Activated CD4-positive, CD25-positive, alpha-beta regulatory T cell treated with anti-CD3 and anti-CD28 coated beads, Interleukin-2, amount 50 U/mL, for 16 hours (primary cell): ENCODE measurements at regions not wholly inside any gene's neighbourhood (a gene's known extent, or its start where the extent isn't known, plus 50 kb on each side); places are given as distances from the start of the nearest gene placed in this dataset.

ENCODE experiments used
- DNase-seq: peaks from one replicate; pipeline ENCODE4 v3.0.0-alpha.2; 2020; ENCODE audit warnings: low read depth, low spot score

DNA sequence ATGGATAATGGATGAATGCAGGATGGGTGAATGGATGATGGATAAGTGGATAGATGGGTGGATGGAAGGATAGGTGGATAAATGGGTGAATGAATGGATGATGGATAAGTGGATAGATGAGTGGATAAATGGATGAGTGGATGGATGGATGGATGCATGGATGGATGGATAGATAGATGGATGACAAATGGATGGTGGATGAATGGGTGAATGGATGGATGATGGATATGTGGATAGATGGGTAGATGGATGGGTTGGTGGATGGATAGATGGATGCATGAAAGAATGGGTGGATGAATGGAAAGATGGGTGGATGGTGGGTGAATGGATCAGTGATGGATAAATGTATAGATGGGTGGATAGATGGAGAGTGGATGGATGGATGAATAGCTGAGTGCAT is 564.8 kb downstream of the MIAT start:
- no peak for DNase-seq

DNA sequence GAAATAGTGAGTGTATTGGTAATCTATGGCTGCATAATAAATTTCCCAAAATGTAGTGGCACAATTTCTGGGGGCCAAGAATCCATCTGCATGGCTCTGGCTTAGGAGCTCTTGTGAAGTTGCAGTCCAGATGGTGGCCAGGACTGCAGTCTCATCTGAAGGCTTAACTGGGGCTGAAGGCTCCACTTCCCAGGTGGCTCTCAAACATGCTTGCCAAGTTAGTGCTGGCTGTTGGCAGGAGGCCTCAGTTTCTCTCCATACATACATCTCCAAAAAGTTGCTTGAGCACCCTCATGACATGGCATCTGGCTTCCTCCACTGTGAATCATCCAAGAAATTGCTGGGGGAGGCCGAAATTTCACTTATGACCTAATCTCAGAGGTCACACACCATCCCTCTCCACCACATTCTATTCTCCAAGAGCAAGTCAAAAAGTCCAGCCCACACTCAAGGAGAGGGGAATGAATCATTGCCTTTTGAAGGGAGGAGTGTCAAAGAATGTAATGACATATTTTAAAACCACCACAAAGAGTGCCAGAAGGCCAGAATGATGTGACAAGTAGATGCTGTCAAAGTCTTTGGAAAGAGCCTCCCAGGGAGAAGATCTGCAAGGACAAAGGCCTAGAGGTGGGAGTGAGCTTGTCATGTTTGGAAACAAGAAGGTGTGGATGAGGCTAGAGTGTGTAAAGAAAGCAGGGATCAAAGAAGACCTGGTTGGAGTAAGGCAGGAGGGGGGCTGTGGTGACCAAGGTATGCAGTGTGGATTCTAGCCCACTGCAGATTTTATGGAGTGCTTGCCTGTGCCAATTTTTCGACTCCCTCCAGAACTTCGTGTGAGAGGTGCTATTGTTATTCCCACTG is 566.2 kb downstream of the MIAT start:
- no peak for DNase-seq

DNA sequence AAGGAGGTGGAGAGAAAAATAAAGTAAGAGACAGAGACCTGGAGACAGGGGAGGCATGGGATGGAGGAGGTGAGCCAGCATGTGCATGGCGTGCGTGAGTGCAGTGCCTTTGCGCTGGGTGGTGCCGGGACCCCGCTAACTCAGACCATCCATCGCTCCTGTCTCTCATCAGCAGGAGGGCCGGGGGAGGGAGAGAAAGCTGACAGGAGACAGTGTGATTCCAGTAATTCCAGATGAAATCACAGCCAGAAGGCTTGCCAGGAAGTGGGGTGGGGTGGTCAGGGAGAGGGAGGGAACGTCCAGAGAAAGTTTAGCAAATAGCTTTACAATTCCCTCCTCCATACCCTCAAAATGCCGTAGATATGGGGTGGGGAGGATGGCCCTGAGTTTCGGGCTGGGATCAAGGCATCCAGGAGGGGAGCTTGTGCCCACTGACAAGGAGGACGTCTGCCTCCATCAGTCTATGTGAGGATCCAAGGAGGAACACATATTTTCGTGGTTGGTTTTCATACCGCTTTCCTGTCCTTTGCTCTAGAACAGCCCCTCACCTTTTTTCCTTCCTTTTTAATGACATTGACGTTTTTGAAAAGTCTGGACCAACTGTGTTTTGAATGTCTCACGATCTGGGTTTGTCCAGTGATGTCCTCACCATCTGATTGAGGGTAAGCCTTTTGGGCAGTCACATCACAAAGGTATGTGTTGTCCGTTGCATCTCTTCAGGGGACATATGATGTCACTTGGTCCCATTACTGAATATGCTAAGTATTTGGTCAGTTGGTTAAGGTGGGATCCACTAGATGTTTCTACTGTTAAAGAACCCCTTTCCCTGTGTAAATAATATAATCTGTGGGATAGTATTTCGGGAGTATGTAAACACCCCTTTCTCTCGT is 567.3 kb downstream of the MIAT start:
- no peak for DNase-seq

DNA sequence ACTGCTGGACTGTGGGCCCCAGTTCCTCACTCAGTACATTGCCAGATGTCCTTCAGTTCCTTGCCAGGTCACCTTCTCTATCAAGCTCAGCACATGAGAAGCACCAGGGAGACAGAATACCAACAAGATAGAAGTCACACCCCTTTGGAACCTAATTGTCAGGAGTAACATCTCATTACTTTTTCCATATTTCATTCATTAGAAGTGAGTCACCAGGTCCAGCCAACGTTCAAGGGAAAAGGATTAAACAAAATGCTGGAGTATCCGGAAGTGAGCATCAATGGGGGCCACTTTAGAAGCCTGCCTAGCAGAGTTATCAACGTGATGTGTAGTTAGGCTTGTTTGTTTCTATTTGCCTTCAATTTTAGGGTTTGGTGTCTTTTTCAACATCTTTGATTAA is 569.3 kb downstream of the MIAT start:
- no peak for DNase-seq

DNA sequence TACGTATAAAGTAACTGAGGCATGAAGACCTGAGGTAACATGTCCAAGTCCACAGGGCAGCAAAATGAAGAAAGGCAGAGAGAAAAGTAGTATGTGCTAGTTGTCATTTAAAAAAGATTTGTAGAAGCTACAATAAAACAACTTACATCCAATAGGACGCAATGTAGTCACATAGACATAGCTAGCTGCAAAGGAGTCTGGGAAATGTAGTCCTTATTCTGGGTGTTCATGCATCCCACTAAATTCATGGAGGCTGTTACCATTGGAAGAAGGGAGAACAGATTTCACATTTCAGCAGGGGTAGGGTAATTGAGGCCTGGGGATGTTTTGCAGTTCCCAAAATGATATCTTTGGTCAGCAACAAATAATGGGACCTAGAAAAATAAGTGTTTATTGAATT is 571.4 kb downstream of the MIAT start:
- no peak for DNase-seq

DNA sequence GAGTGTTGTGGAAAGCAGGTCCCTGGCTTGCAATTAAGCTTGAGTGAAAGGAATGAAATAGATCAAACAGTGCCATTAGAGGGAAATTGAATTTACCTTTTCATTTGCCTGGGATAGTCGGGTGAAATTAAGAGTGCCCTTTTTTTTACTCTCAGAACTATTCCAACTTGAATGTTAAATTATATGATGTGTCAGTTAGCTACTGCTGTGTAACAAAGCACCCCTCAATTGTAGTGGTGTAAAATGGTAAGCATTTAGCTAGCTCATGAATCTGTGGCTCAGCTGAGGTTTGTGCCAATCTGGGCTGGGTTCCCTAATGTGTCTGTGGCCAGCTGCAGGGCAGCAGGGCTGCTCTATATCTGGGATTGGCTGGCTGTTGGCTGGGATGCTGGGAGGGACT is 571.4 kb downstream of the MN1 start:
- DNase-seq, result no peak

DNA sequence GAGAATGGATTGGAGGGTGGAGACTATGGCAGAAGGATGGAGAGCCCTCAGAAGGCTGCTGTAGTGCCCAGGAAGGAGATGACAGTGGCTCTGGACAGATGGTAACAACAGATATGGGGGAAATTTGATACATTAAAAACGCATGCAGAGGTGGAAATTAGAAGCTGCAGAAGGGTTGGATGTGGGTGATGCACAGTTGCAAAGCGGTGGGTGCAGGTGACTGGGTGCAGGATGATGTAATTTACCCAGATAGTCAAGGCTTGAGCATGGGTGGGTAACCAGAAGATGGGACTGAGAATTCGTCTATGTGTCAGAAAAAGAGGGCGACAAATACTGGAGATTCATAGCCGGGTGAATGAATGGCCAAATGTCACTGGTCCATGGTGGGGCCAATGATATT is 570.3 kb downstream of the MN1 start:
- no peak for DNase-seq

DNA sequence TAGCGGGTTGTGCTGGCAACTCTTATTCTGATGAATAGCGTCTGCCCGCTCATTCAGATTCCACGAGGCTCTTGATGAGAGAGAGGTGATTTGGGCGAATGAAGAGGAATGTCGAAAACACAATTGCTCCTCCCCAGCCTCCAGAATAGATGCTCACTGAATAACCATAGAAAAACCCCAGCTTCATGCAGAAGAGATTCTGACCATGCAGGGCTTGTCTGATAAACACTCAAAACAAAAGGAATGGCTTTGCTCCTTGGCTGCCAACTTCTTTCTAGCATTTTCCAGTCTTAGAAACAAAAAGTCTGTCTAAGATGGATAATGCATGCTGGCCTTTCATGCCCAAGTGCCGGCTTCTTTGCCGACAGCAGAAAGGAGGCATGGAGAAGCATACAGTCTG is 569.5 kb downstream of the MN1 start:
- DNase-seq, result no peak

DNA sequence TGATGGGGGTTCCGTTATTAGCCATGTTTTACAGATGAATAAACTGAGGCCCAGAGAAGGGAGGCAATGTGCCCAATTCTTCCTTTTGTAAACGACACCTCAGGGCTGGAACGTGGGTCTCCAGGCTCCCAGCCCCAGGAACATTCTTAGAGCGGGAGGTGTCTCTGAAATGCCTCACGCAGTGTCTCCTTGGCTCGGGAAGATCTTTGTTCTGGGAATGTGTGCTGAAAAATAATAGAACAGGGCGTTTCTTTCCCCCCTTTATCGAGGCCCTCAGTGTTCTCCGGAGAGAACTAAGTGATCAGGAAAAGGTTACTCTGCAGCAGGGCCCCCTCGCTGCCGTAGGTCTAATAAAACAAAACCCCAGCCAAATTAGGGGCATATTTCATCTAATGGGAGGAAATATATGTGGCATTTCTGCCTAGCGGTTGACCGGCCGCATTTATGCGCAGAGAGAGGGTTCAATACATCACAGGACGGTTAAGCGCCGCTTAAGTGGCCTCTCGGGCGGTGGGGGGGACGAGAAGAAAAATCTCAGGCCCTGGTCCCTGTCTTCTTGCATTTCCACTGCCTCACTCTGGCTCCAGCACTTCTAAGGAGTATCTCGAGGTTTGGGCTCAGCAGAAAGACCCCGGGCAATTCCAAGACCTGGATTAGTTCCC is 564.3 kb downstream of the MN1 start:
- no peak for DNase-seq

DNA sequence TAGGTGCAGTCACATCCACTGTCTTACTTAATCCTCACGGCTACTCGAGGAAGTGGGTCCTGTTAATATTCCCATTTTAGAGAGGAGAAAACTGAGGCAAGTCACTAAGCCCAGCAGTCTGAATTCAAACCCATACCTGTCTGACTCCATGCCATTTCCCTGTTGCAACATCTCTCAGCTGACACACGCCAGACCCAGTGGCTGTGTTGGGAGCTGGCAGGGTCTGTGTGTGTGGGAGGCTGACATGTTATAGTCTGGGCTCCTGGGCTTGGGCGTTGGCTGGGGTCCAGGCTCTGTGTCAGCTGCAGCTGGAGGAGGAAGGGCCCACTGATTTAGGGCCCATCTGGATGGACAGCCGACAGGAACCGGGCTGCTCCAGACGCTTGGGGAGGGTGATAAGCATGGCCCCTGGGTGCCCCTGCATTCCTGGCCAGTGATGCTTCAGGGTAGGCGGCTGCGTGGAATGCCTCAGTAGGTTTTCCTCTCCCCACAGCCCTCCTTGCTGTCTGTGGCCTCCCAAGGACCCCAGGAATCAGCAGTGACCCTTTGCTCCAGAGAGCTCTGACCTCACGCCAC is 562.5 kb downstream of the MN1 start:
- DNase-seq, result no peak

DNA sequence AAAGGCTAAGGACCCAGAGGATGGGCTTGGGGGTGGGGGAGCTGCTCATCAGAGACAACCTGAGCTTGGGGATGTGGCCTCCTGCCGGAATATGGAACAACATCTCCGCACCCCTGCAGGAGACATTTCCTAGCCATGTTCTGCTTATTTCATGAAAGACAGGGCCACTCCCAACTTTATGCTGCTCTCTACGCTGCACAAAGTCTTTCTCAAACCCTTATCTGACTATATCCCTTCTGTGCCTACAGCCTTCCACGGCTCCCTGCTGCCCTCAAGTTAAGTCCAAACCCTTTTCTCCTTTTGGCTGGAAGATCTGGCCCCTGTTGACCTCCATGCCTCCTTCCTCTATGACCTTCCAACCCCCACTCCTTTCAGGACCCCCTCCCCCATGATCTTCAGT is 562.0 kb downstream of the MN1 start:
- DNase-seq, result no peak

DNA sequence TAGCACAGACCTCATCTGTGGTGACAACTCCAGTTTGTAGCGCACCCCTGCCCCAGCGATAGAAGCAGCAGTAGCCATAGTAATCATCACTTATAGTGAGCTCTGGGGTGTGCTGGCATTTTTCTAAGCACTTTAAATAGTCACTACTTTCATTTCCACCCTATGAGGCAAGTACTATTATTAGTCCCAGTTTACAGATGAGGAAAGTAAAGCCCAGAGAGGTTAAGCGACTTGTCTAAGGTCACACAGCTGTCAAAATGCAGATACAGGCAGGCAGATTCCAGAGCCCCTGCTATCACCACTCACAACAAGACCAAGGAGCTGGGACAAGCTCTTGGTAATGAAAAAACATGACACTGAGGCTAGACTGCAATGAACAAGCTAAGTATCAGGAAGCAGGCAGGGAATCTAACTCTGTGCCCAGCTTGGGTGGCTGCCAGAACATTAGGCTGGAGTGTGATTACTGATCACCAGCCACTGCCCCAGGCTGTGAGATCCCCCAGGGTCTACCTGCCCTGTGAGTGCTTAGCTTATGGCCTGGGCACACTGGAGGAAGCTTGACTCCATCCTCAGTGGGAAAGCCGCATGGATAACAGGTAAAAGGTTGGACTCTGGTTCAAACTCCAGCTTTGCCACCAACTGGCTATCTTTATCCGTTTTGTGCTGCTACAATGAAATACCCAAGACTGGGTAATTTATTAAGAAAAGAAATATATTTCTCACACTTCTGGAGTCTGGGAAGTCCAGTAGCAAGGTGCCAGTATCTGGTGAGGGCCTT is 561.1 kb downstream of the MN1 start:
- no peak for DNase-seq

DNA sequence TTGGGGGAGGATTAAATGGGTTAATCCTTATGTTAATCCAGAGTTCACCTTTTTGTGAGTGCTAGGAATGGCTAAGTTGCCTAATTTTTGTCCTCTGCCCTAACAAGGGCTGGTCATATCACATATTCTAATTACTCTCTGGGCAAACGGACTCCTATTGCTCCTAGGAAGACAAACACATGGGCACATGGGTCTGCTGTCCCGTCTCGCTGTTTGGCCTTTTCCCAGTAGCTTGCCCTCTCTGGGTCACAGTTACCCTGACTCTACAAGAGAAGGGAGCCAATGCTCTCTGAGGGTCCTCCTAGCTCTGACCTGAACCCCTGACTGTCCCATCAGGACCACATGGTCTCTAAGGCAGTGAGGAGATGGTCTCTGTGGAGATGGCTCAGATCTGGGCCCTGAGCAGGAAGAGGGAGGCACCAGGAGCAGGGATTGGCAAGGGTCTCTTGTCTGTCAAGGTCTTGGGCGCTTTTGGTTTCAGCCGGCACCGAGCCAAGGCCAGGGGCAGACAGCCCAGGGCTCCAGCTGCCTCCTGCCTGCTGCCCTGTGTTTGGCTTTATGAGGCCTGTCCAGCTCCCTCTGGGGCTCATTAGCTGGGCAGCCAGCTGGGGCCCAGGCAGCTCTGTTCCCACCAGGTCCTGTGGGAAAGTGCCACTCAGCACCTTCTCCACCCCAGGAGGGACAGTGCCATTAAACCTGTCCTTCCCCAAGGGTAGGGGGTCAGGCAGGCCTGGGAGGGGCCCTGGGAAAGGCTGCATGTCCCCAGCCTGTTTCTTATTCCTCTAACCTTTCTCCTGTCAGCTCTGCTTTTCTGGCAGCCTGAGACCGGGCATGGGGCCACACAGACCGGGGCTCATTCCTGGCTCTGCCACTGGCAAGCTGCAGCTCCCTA is 559.9 kb downstream of the MN1 start:
- DNase-seq, result no peak

DNA sequence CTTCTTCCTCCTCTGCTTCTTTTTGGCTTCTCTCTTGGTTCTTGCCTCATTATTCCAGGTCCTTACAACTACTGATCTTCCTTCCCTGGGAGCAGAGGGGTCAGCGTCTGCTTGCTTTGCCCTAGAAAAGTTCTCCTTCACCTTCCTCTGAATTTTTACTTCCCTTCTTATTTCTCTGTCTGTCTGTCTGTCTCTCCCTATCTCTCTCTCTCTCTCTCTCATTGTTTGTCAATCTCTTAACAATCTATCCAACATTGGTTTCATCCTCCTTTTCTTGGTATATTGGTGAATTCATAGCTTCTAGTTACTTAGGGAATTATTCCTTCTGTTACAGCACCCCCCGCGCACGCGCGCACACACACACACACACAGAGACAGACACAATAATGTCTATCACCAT is 559.1 kb downstream of the MN1 start:
- no peak for DNase-seq

DNA sequence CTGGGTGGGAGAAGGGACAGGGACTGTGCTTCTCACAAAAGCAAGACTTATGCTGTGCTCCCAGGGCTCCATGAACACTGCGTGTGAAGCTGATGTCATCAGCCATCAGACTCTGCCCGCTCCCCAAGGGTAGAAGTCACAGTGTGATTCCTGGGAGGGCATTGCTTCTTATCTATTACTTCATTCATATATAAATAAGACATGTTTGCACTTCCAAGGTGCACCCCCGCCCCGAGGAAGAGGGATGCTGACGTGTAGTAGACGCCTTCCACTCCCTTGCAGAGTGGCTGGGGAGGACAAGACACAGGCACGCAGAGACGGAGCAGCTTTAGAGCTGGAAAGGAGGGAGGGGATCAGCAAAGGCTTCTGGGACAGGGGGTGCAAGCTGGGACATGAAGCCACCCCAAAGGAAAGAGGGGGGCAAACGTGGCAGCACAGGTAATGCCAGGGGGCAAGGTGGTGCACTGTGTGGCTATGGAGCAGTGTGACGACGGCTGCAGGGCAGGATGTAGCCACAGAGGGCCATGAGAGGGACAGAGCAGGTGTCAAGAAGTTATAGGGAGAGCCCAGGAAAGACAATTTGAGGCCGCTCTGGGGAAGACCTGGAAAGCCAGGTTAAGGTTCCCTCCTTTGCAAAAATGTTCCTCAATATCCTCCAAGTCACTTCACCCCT is 558.5 kb downstream of the MN1 start:
- DNase-seq, result no peak

DNA sequence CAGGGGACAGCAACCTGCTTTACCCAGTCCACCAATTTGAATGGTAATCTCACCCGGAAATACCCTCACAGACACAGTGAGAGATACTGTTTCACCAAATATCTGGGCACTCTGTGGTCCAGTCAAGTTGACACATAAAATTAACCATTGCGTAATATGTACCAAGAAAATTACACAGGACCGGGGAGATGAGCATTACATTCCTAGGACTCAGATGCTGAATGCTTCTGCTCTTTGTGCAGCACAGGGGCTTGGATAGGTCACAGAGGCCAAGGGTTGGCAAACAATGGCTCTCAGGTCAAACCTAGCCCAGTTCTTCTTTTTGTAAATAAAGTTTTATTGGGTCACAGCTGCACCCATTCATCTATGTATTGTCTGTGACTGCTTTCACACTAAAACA is 557.2 kb downstream of the MN1 start:
- DNase-seq, result no peak

DNA sequence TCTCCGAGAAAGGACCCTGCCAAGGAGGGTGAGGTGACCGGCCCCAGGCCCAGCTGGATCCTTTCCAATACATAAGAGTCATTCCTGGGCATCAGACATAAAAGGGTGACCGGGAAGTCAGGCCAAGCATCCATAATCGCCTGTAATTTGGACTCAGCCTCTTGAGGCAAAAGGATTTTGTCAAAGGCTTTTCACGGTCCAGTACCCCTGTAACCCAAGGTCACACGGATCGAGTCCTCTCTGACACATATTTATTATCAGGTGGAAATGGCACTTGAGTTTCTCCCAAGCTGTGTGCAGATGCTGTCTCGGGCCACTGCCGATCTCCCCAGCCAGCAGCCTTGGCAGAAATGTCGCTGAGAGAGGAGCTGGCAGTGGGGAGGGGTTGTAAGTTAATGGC is 556.5 kb downstream of the MN1 start:
- no peak for DNase-seq

DNA sequence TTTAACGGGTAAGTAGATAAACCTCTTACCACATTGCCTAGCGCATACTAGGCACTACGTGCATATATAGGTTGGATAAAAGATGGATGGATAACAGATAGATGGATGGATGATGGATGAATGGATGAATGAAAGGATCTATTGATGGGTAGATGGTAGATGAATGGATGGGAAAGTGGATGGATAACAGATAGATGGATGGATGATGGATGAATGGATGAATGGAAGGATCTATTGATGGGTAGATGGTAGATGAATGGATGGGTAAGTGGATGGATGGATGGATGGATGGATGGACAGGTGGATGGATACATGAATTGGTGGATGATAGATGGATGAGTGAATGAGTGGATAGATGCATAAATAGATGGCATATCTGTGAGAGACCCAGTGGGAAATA is 555.0 kb downstream of the MN1 start:
- no peak for DNase-seq

DNA sequence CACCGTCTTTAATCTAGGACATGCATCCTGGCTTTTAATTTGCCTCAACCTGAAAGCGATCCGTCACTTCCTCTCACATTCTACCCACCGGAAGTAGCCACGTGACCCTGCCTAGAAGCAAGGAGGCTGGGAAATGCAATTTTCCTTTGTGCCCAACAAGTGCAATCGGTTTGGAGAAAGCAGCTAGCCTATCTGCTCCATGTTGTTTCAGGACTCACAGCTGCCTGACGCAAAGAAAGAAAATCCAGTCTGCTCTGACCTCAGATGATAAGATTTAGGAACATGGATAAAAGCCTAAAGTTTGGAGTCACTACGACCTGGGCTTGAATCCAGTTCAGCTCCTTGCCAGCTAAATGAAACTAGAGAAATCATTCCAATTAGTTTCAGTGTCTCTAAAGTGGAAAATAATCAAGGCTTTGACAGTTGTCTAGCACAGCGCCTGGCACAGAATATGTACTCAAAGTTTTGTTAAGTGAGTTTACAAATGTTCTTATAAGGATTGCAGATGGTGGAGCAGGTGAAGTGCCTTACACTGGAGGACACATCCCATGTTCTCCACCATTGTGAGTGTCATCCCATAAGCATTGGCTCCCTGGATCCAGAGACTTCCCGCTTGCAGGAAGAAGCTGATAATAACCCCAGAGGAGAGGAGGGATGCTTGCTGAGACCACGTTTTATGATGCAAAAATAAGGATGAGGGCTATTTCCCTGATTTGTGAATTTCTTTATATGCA is 553.7 kb downstream of the MN1 start:
- DNase-seq, result no peak
